CD14-positive monocyte (primary cell): ENCODE measurements at regions not wholly inside any gene's neighbourhood (a gene's known extent, or its start where the extent isn't known, plus 50 kb on each side); places are given as distances from the start of the nearest gene placed in this dataset.
A peak's percentile ranks its signal among the peaks of the same experiment; 100 is the strongest.

ENCODE experiments used
- DNase-seq, 3 donors: peaks; one replicate each; pipeline ENCODE4 v3.0.0-alpha.2; 2011 to 2022
- H2AFZ ChIP-seq: 2 replicates; pipeline ENCODE4 v1.6.0; 2012; ENCODE audit warnings: mild to moderate bottlenecking, low read depth, low read length, inconsistent platforms; ENCODE audit not compliant: insufficient read depth, poor library complexity, severe bottlenecking
- H3K27ac ChIP-seq, 2 donors: 1 replicate in 1 of 2; 2 replicates in 1 of 2; pipeline ENCODE4 v1.5.1; 2012 to 2013; ENCODE audit warnings: low read length in 2 of 2, control low read depth in 1 of 2, inconsistent platforms in 1 of 2, low read depth in 1 of 2, mild to moderate bottlenecking in 1 of 2
- H3K27me3 ChIP-seq, 2 donors: one replicate each; pipeline versions ENCODE4 v1.6.0 to v1.6.1; 2011 to 2013; ENCODE audit warnings: low read length in 2 of 2; ENCODE audit not compliant: control insufficient read depth in 2 of 2, insufficient read depth in 2 of 2
- H3K36me3 ChIP-seq, 2 donors: replicated peaks in 1 of 2; 1 replicate in 1 of 2; 2 replicates in 1 of 2; pipeline versions ENCODE4 v1.5.1 to v1.6.1; 2012 to 2013; ENCODE audit warnings: low read length in 2 of 2, control low read depth in 1 of 2, inconsistent platforms in 1 of 2, mild to moderate bottlenecking in 1 of 2; ENCODE audit not compliant: insufficient read depth in 2 of 2, control insufficient read depth in 1 of 2
- H3K4me1 ChIP-seq, 2 donors: 1 replicate in 1 of 2; 2 replicates in 1 of 2; pipeline versions ENCODE4 v1.5.1 to v1.6.1; 2012 to 2013; ENCODE audit warnings: low read length in 2 of 2, control low read depth in 1 of 2, inconsistent platforms in 1 of 2, mild to moderate bottlenecking in 1 of 2, moderate library complexity in 1 of 2; ENCODE audit not compliant: insufficient read depth in 2 of 2, control insufficient read depth in 1 of 2
- H3K4me2 ChIP-seq: replicated peaks from 2 replicates; pipeline ENCODE3; 2012; ENCODE audit warnings: low read length, moderate library complexity, mild to moderate bottlenecking; ENCODE audit not compliant: poor library complexity, severe bottlenecking; ENCODE audit errors: extremely low read depth
- H3K4me3 ChIP-seq, 3 experiments: fragments of 200-600 bp in 1 of 3; sonication (generic) in 1 of 3; replicated peaks in 1 of 3; 1 replicate in 2 of 3; 2 replicates in 1 of 3; pipeline ENCODE4 v1.5.1; 2011 to 2013; ENCODE audit warnings: low read length in 3 of 3, mild to moderate bottlenecking in 3 of 3, control low read depth in 2 of 3, low read depth in 2 of 3, inconsistent platforms in 1 of 3, moderate library complexity in 1 of 3
- H3K79me2 ChIP-seq: 2 replicates; pipeline ENCODE4 v1.6.0; 2012; ENCODE audit warnings: mild to moderate bottlenecking, control low read depth, inconsistent platforms, low read length, moderate library complexity; ENCODE audit not compliant: insufficient read depth
- H3K9ac ChIP-seq: 2 replicates; pipeline ENCODE4 v1.6.0; 2017; ENCODE audit warnings: low read length, mild to moderate bottlenecking; ENCODE audit not compliant: insufficient read depth, poor library complexity, severe bottlenecking
- H3K9me3 ChIP-seq, 2 donors: replicated peaks in 1 of 2; 1 replicate in 1 of 2; 2 replicates in 1 of 2; pipeline versions ENCODE4 v1.5.1 to v1.6.1; 2012 to 2013; ENCODE audit warnings: low read length in 2 of 2, control low read depth in 1 of 2; ENCODE audit not compliant: control insufficient read depth in 1 of 2, insufficient read depth in 1 of 2
- H4K20me1 ChIP-seq: 2 replicates; pipeline ENCODE4 v1.6.0; 2012; ENCODE audit warnings: mild to moderate bottlenecking, low read length, control low read depth, moderate library complexity; ENCODE audit not compliant: insufficient read depth
- H3K27ac Mint-ChIP-seq, 7 donors: one replicate each; pipeline ENCODE4 v1.8.0; 2020; ENCODE audit warnings: mild to moderate bottlenecking in 7 of 7, mixed read lengths in 7 of 7, moderate library complexity in 6 of 7, inconsistent platforms in 2 of 7
- H3K27me3 Mint-ChIP-seq, 3 donors: one replicate each; pipeline ENCODE4 v1.8.0; 2021 to 2022; ENCODE audit warnings: low read depth in 3 of 3, mild to moderate bottlenecking in 3 of 3, mixed read lengths in 3 of 3, moderate library complexity in 3 of 3, inconsistent platforms in 1 of 3
- H3K36me3 Mint-ChIP-seq, 2 donors: one replicate each; pipeline ENCODE4 v1.8.0; 2020; ENCODE audit warnings: mixed read lengths in 2 of 2, inconsistent platforms in 1 of 2, mild to moderate bottlenecking in 1 of 2
- H3K4me1 Mint-ChIP-seq: one replicate; pipeline ENCODE4 v1.8.0; 2020; ENCODE audit warnings: mild to moderate bottlenecking, mixed read lengths
- H3K4me3 Mint-ChIP-seq, 2 donors: one replicate each; pipeline ENCODE4 v1.8.0; 2020; ENCODE audit warnings: mild to moderate bottlenecking in 2 of 2, mixed read lengths in 2 of 2, moderate library complexity in 1 of 2
- H3K9me3 Mint-ChIP-seq, 7 donors: one replicate each; pipeline ENCODE4 v1.8.0; 2020 to 2022; ENCODE audit warnings: mixed read lengths in 7 of 7, mild to moderate bottlenecking in 6 of 7, moderate library complexity in 6 of 7, inconsistent platforms in 2 of 7
- CTCF ChIP-seq: fragments of 200-600 bp; IDR thresholded peaks from one replicate; pipeline ENCODE4 v1.8.0; 2022; ENCODE audit warnings: antibody characterized with exemption, mild to moderate bottlenecking
- WGBS: methylation state at CpG from one replicate; pipeline ENCODE4 v1.1.5; 2013; ENCODE audit warnings: missing lambda C conversion rate; ENCODE audit not compliant: insufficient coverage; 5-methylcytosine and 5-hydroxymethylcytosine counted together
- intact Hi-C, 2 donors: fragments of 100-400 bp; cut with micrococcal nuclease; formaldehyde crosslinking; loops; one replicate each; pipeline versions ENCODE4 v1.15.0 to v1.15.1; 2023

- TF ChIP-seq CTCF = no peak
- Mint-ChIP-seq H3K27ac (peak overlapping the region in 1 of 7 donors; percentile 19), H3K9me3 (peaks cover 0 to 13% (median 10%) of the 10 kb centered on the region in 7 donors)
Measured at GRCh38 chr2:2763351-2764000, 432.4 kb upstream of the MYT1L start.

GRCh38 chr2:2762913-2763312 is 431.8 kb upstream of the MYT1L start:
- no peak overlapping the region for H3K4me2 ChIP-seq
- H3K79me2 ChIP-seq = no peaks in the 10 kb centered on the region
- Mint-ChIP-seq H3K4me3 (no peak overlapping the region), H3K9me3 (peaks cover 0 to 14% (median 10%) of the 10 kb centered on the region in 7 donors), H3K4me1 (peaks cover 3% of the 10 kb centered on the region), H3K27ac (no peak overlapping the region), H3K27me3 (peaks cover 0 to 5% (median 2%) of the 10 kb centered on the region in 3 donors), H3K36me3 (no peaks in the 10 kb centered on the region)
- no peak for DNase-seq
- H3K9me3 ChIP-seq = peaks cover 0 to 7% of the 10 kb centered on the region in 2 donors
- no peak overlapping the region for H2AFZ ChIP-seq
- no peak overlapping the region for H3K9ac ChIP-seq
- no peak for TF ChIP-seq CTCF
- intact Hi-C loops = no loop called here
- H4K20me1 ChIP-seq = no peaks in the 10 kb centered on the region
- peaks cover 1 to 4% of the 10 kb centered on the region in 2 donors for H3K4me1 ChIP-seq
- no peak overlapping the region for H3K4me3 ChIP-seq
- no peak overlapping the region for H3K27ac ChIP-seq
- H3K27me3 ChIP-seq = no peaks in the 10 kb centered on the region
- 86% methylated on average over 9 of the region's 11 CpGs for WGBS
- no peaks in the 10 kb centered on the region for H3K36me3 ChIP-seq

More at GRCh38 chr2:2763351-2764000, 432.4 kb upstream of the MYT1L start:
- no peak for DNase-seq
- H3K27me3 Mint-ChIP-seq = peaks cover 0 to 5% (median 2%) of the 10 kb centered on the region in 3 donors
- peaks cover 0 to 7% of the 10 kb centered on the region in 2 donors for H3K9me3 ChIP-seq
- no peaks in the 10 kb centered on the region for H3K27me3 ChIP-seq
- H3K36me3 ChIP-seq = no peaks in the 10 kb centered on the region
- no peaks in the 10 kb centered on the region for H4K20me1 ChIP-seq
- H3K27ac ChIP-seq = no peak overlapping the region
- intact Hi-C loops = no loop called here
- no peak overlapping the region for H3K9ac ChIP-seq
- 94% methylated on average over 25 of the region's 25 CpGs for WGBS
- H3K36me3 Mint-ChIP-seq = no peaks in the 10 kb centered on the region
- no peak overlapping the region for H2AFZ ChIP-seq
- no peak overlapping the region for H3K4me3 ChIP-seq
- H3K4me1 ChIP-seq = no peaks in the 10 kb centered on the region
- H3K4me1 Mint-ChIP-seq = no peaks in the 10 kb centered on the region
- H3K4me3 Mint-ChIP-seq = no peak overlapping the region
- no peaks in the 10 kb centered on the region for H3K79me2 ChIP-seq
- no peak overlapping the region for H3K4me2 ChIP-seq
